ENCODE measurements at regions not wholly inside any gene's neighbourhood (a gene's known extent, or its start where the extent isn't known, plus 50 kb on each side); places are given as distances from the start of the nearest gene placed in this dataset.
"Not testable (repeated sequence)": the region's sequence is repeated elsewhere in the genome, so short reads cannot be mapped to it uniquely, and the experiment has no call there.

DNA sequence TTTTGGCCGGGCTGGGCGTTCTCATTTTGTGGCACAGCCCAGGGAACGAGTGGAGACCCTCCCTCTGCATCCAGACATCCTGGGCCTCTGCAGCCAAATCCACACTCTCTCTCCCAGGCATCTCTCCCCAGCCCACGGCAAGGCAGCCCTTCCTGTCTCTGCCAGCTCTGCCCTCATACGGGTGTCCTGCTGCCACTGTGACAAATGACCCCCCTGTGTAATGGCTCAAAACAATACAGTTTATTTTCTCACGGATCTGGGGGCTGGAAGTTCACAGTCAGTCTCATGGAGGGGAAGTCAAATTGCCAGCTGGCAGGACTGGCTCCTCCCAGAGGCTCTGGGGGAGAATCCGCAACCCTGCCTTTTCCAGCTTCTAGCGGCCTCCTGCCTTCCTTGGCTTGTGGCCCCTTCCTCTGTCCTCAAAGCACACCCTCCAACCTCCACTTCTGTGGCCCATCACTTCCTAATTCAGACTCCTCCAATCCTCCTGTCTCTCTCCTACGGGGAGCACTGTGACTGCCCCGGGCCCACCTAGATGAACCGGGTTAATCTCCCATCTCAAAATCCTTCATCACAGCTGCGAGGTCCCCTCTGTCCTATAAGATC, 70.2 kb upstream of the COL5A1 start:
- no peak for DNase-seq (ENCODE audit: low read depth)
- no peak overlapping the region for H3K4me3 ChIP-seq (ENCODE audit: low read length)
- TF ChIP-seq, protein P1, sequence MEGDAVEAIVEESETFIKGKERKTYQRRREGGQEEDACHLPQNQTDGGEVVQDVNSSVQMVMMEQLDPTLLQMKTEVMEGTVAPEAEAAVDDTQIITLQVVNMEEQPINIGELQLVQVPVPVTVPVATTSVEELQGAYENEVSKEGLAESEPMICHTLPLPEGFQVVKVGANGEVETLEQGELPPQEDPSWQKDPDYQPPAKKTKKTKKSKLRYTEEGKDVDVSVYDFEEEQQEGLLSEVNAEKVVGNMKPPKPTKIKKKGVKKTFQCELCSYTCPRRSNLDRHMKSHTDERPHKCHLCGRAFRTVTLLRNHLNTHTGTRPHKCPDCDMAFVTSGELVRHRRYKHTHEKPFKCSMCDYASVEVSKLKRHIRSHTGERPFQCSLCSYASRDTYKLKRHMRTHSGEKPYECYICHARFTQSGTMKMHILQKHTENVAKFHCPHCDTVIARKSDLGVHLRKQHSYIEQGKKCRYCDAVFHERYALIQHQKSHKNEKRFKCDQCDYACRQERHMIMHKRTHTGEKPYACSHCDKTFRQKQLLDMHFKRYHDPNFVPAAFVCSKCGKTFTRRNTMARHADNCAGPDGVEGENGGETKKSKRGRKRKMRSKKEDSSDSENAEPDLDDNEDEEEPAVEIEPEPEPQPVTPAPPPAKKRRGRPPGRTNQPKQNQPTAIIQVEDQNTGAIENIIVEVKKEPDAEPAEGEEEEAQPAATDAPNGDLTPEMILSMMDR (conservative IDR thresholded peaks at IDR 0.05; ENCODE audit: low read length), result no peak

DNA sequence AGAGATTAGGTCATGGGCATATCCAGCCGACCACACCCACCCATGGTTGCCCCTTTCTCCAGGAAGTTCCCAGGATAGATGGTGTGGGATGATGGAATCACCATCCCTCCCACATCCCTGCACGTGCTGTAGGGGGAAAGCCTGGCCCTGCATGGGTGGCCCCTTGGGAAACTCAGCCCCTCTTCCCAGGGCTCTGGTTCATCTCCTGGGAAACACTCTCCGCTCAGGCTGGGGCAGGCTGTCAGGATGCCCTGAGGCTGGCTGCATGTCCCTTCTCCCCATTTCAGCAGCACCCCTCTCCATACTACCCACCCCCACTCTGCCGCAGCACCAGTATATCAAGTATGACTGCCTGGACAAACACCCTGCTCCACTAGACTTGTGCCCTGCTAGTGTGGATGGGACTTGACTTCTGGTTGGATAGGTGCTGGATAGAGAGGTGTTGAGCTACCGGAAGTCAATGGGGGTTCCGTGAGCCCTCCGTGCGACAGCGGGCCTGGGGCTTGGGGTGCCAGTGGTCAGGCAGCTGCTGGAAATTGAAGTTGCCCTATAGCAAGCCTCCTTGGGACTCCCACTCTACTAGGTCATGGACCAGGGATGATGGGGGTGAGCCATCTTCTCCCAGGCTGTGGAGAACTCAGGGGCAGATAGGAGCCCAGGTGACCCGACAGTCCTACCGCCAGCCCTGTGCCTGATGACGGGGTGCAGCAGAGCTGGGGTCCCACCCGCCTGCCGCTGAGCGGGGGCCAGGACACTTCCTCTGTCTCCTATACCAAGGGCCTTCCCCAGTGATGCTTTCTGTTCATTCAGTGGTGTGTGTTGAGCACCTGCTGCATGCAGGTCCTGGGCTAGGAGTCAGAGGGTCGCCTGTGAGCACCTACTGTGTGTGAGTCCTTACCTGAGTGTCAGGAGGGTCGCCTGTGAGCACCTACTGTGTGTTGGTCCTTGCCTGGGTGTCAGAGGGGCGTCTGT, 69.4 kb upstream of the COL5A1 start:
- no peak for DNase-seq (ENCODE audit: low read depth)

DNA sequence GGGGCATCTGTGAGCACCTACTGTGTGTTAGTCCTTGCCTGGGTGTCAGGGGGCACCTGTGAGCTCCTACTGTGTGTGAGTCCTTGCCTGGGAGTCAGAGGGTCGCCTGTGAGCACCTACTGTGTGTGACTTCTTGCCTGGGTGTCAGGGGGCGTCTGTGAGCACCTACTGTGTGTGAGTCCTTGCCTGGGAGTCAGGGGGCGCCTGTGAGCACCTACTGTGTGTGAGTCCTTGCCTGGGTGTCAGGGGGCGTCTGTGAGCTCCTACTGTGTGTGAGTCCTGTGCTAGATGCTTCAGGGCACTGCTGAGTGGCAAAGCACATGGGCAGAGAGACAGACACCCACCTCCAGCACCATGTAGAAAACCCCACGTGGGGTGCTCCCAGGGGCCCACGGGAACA, 66.9 kb upstream of the COL5A1 start:
- DNase-seq (ENCODE audit: low read depth); H3K4me3 ChIP-seq (ENCODE audit: low read length): not testable (repeated sequence)

More for the DNA sequence above, 69.4 kb upstream of the COL5A1 start:
- TF ChIP-seq, protein P1 (conservative IDR thresholded peaks at IDR 0.05; ENCODE audit: low read length), result no peak
- no peak overlapping the region for H3K4me3 ChIP-seq (ENCODE audit: low read length)

DNA sequence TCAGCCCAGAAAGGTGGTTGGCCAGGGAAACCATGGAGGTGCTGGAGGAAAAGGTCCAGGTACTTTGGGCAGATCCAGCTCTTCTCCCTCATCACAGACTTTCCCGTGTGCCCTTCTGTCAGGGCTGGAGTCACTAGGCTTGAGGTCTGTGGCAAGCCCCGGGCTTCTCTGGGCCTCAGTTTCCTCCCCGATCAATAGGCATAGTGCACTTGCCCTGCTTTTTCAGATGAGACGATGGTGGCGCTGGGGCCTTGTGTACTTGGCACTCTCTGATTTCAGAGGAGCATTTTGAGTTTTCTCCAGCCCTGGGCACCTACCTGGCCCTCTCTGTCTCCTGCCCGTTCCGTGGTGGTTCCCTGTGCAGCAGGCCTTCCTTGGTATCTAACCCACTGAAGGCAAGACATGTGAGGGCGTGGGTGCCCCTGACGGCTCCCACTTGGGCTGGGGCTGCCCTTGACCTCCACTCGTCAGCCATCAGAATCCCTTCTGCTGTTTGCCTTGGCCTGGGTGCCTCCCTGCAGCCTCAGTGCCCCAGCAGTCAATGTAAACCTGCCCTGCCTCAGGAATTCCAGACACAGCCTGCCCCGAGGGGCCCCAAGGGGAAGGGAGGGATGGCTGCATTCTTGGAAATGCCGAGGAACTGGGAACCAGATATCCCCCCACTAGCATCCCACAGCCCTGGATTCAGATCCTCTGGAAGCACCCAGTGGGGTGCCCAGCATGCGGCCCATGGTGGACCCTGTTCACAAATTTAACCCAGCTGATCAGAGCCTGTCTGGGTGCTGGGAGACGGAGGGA, 66.3 kb upstream of the COL5A1 start:
- H3K4me3 ChIP-seq (ENCODE audit: low read length), result no peak overlapping the region
- TF ChIP-seq, protein P1 (conservative IDR thresholded peaks at IDR 0.05; ENCODE audit: low read length), result no peak
- no peak for DNase-seq (ENCODE audit: low read depth)

DNA sequence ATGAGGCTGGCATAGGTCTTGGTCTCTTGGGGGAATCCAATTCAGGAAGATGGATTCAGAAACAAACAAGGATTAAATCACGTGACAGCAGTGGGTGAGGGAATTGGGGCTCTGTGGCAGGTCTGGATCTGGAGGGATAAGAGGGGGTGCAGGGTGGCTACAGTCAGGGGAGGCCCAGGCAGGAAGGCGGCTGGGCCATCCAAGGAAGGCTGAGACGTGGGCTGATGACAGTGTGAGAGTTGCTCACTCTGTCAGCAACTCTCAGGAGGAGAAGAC, 65.8 kb upstream of the COL5A1 start:
- H3K4me3 ChIP-seq (ENCODE audit: low read length), result no peak overlapping the region
- TF ChIP-seq, protein P1 (conservative IDR thresholded peaks at IDR 0.05; ENCODE audit: low read length), result no peak
- DNase-seq (ENCODE audit: low read depth), result no peak

DNA sequence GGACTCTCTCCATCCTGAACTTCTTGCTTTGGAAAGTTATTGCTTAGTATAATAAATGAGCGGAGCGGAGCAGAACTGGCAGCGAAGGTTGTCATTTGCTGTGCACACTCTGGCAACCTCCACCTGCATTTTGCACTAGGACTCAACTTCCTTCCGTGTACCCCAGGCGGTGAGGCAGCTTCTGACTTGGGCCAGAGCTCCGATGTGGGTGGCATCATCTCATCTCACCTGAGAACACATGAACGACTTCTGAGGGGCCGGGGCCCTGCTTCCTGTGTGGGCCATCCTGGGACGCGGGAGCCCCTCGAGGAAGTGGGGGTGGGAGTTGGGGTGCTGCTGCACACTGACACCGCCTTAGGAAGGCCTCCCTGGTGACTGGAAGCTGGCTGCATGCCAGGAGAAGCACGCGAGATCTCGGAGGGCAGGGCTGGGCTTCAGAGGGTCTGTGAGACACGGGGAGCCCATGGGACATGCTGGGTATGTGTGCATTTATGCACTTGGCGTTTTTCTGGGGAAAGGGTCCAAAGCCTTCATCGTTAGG, 56.5 kb upstream of the COL5A1 start:
- DNase-seq (ENCODE audit: low read depth), result no peak
- H3K4me3 ChIP-seq (ENCODE audit: low read length), result no peak overlapping the region
- TF ChIP-seq, protein P1 (conservative IDR thresholded peaks at IDR 0.05; ENCODE audit: low read length), result no peak

All from AG10803 (cell line).